GM21390 (cell line): ENCODE measurements at regions not wholly inside any gene's neighbourhood (a gene's known extent, or its start where the extent isn't known, plus 50 kb on each side); places are given as distances from the start of the nearest gene placed in this dataset.
A peak's percentile ranks its signal among the peaks of the same experiment; 100 is the strongest.

Source experiments
- ATAC-seq: cut with Tn5 transposase; IDR thresholded peaks from one replicate; pipeline ENCODE4 v1.9.1; 2021; ENCODE audit not compliant: unreplicated experiment

DNA sequence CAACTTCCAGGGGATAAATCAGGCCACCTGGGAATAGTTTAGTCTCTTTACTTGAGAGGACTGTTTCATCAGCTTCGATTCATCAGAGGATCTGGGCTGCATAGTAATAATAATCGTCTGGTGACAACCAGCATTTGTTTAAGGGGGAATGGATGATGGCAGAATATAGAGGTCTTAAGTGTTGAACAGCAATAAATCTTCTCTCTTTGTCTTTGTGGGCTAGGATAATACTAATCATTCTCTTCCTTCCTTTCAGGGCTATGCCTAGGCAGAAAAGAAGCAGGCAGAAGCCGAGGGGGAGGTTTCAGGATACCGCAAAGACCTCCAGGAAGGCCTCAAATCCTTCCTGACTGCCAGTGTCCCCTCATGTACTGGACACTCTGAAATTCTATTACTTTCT lies 150.4 kb upstream of the GAREM1 start:
- ATAC-seq: no peak

DNA sequence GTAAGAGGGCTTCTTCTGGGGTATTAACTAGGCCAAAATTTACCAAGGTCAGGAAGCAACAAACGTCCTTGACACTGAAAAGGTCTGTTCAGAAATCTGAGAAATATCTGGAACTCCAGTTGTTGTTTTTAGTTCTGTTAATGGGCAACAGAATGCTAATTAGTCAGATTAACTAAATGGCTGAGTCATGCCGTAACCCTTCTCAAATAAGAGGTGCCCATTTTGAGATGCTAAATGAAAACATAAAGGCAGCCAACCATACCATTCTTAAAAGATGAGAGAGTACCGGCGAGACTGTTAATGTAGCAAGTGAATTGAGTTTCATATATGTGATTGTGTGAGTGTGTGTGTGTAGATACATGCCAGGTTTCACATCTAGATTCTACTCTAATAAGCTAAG lies 147.9 kb upstream of the GAREM1 start:
- ATAC-seq: no peak

DNA sequence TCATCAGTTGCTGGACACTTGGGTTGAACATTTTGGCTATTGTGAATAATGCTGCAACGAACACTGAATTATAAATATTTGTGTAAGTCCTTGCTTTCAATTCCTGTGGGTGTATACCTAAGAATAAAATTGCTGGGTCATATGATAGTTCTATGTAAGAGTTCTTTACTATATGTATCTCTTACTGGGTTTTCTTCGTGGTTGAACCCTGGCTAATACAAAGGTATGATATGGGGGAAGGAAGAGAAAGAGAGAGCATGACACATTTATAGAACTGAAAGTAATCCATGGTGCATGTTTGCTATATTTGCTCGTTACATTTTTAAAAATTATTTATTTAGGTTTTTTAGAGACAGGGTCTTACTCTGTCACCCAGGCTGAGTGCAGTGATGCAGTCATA lies 143.1 kb upstream of the GAREM1 start:
- ATAC-seq: no peak

DNA sequence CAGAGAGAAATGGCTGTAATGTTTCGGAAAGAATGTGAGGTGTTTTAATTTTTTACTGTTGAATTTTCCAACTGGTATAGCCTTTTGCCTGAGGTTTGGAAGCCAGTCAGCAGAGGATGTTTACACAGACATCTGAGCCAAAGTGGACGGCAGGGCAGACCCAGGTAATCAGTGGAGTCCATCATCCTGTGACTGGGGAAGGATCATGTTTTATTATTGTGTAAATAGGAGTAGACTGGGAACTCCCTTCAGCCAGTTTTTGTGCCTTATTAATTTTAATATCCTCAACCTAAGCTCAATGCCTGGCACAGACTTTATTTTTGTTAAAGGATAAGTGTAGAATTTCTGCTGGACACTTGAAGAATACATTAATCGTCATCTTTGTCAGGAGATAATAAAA lies 142.0 kb upstream of the GAREM1 start:
- ATAC-seq: no peak

- no peak for ATAC-seq
Observed at GRCh38 chr18:32610176-32610575, 139.5 kb upstream of the GAREM1 start.

- ATAC-seq: no peak
Observed at GRCh38 chr18:32607816-32608215, 137.1 kb upstream of the GAREM1 start.

GRCh38 chr18:32598144-32598543 lies 127.5 kb upstream of the GAREM1 start:
- ATAC-seq: no peak

DNA sequence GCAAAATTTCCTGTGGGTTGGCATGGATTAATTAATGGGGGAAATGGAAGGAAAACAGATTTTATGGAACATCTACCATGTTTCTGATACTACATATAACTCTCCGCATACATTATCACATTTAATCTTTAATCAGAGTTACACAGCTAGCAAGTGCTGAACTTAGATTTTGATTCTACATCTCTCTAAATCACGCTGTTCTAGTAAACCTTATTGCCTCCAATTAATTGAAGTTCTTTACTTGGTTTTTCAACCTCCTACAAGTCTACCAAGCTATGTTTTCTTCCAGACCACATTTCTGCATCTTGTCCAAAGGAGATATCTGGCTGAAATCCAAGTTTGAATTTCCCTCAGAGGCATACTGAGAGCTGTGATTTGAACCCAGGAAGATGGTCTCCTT lies 125.8 kb upstream of the GAREM1 start:
- ATAC-seq: no peak

GRCh38 chr18:32595832-32596231 lies 125.2 kb upstream of the GAREM1 start:
- ATAC-seq: no peak

DNA sequence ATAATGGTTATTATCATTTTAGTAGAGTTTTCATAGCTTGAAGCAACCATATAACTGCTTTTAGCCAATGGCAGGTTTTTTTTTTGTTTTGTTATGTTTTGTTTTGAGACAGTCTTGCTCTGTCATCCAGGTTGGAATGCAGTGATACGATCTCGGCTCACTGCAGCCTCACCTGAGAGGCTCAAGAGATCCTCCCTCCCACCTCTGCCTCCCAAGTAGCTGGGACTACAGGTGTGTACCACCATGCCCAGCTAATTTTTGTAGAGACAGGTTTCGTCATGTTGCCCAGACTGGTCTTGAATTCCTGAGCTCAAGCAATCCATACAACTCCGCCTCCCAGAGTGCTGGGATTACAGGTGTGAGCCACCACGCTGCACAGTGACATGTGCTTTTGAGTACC lies 117.5 kb upstream of the GAREM1 start:
- ATAC-seq: no peak

- ATAC-seq: no peak
Observed at GRCh38 chr18:32583431-32583830, 112.7 kb upstream of the GAREM1 start.

GRCh38 chr18:32582455-32582854 lies 111.8 kb upstream of the GAREM1 start:
- ATAC-seq: no peak

DNA sequence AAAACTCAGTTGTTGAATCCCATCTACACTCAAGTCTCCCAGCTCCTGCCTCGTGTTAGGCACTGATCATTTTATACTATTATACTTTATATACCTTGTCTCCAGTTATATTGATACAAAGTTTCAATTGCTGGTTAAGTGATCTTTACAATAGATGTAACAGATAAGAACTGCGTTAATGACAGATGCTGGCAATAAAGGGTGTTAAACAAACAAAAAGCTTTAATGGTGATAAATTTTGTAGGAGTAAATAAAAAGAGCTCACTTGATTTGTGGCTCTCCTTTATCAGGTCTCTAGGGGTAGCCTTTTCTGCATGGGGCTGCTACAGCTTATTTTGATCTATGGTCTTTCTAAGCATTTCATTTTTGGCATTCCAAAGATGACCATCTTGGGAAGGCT lies 106.9 kb upstream of the GAREM1 start:
- no peak for ATAC-seq

DNA sequence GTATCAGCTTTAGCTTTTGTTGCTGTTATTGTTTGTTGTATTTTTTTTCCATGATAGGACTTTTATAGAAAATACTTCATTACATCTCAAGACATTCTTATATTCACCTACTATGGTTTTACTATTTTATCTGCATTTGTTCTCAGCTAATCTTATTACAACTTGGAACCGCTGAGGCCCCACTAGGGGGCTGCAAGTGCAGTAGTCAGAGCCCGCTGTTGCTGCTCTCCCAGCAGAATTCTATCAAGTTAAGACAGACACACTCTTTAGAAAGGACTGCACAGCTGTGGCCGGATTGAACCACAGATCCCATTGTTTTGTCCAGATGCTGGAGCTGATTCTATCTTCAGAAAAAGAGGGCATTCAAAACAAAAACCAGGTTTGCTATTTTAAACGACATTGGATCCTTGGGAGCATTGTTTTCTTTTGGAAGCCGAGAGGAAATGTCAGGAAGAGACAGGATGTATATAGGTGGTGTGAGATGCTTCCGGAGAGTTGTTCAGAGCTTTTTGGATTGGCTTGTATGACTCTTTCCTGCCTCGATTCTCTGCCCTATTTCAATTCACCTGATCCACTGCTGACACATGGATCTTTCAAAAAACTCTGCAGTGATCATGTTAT lies 105.7 kb upstream of the GAREM1 start:
- no peak for ATAC-seq

DNA sequence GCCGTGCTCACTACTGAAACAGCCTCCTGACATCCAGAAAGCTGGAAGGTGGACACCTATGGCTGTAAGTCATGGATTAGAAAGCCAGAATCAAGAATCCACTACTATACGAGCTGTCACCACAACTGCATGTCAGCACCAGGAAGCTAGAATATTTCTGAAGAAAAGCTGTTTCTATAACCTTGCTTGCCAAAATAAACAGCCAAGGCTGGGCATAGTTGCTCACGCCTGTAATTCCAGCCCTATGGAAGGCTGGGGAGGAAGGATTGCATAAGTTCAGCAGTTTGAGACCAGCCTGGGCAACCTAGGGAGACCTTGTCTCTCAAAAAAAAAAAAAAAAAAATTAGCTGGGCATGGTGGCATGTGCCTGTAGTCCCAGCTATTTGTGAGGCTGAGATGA lies 96.3 kb upstream of the GAREM1 start:
- no peak for ATAC-seq

- ATAC-seq: no peak
Observed at GRCh38 chr18:32553640-32554365, 83.1 kb upstream of the GAREM1 start.

- ATAC-seq: no peak
Observed at GRCh38 chr18:32553174-32553573, 82.5 kb upstream of the GAREM1 start.

DNA sequence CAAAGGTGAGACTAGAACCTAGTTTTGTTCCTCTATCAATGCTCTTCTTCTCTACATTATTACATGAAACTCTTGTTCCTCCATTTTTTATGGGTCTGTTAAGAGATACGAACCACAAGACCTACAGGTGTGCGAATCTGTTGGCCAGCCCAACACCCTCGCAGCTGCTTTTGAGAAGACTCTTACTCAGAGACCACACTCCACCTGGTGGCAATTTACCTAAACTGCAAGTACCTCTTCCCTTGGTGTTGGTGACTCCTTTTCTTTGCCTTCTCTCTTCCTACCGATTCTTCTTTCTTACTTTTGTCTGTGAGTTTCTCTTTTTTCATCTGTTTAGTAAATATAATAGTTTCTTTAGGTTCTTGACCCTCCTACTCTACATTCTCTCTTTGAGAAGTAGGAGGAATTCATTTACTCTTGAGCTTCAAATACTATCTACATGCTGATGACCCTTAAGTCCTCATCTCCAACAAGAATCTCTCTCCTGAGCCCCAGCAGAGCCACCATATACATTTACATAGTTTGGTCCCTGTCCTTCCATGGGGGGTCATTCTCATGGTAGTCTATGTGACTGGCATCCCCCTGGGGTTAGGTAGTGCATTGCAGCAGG lies 81.8 kb upstream of the GAREM1 start:
- peak; percentile 91 for ATAC-seq

GRCh38 chr18:32550963-32551362 lies 80.3 kb upstream of the GAREM1 start:
- ATAC-seq: no peak

- peak; percentile 83 for ATAC-seq
Observed at GRCh38 chr18:32549248-32550110, 78.8 kb upstream of the GAREM1 start.

DNA sequence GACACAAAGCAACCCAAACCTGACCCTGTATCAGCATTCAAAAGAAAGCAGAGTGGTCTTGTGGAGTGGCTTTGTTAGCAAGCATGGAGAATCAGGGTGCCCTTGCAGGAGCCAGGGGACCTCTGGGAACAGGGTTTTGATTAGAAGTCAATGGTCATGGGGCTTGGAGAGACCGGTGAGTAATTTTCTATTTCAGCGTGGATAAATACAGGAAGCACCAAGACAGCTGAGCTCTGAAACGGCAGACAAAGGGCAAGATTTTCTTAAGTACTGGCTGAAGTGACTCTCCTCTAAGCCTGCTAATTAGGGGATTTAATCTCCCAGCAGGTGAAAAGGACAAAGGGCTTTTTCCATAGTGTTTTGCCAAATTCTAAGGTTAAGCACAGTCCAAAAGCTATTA lies 78.0 kb upstream of the GAREM1 start:
- no peak for ATAC-seq

DNA sequence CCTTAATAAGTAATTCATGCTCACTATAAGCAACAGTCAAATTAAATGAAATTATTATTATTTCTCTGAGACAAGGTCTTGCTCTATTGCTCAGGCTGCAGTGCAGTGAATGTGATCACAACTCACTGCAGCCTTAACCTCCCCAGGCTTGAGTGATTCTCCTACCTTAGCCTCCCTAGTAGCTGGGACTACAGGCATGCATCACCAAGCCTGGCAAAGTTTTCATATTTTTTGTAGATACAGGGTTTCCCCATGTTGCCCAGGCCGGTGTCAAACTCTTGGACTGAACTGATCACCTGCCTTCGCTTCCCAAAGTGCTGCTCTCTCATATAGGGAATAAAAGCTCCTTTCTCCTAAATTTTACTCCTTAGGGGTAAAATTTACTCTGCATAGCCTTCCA lies 74.9 kb upstream of the GAREM1 start:
- no peak for ATAC-seq
